ENCODE measurements at regions not wholly inside any gene's neighbourhood (a gene's known extent, or its start where the extent isn't known, plus 50 kb on each side); places are given as distances from the start of the nearest gene placed in this dataset.

DNA sequence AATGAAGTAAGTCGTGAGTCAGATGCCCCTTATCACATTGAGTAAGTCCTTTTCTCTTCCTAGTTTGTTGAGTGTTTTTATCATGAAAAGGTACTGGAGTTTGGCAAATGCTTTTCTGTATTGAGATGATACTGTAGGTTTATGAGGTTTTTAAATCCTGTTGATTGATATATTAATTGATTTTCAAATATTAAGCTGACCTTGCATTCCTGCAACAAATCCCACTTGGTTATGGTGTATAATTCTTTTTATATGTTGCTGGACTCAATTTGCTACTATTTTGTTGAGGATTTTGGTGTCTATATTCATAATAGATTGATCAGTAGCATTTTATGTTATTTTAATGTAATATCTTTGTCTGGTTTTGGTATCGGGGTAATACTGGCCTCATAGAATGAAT, 81.0 kb upstream of the BNC2 start:
- no peak for TF ChIP-seq POLR2A (IDR thresholded peaks at IDR 0.05)
- TF ChIP-seq CTCF (IDR thresholded peaks at IDR 0.05) = no peak

Data from thyroid gland (tissue), 4 donors.